Choroid plexus epithelial cell (primary cell): ENCODE measurements at regions not wholly inside any gene's neighbourhood (a gene's known extent, or its start where the extent isn't known, plus 50 kb on each side); places are given as distances from the start of the nearest gene placed in this dataset.

Experiments
- DNase-seq: peaks from one replicate; pipeline ENCODE4 v3.0.0-alpha.2; 2010; ENCODE audit warnings: low read depth
- H3K4me3 ChIP-seq: 2 replicates; pipeline ENCODE4 v1.5.1; 2011; ENCODE audit warnings: low read depth, mild to moderate bottlenecking, control low read depth, low read length, moderate library complexity
- TF ChIP-seq, protein P1 (sequence below): conservative IDR thresholded peaks from 2 replicates; pipeline ENCODE4 v1.5.1; 2011; ENCODE audit warnings: low read depth, mild to moderate bottlenecking, control low read depth, inconsistent platforms, low read length, moderate library complexity

DNA sequence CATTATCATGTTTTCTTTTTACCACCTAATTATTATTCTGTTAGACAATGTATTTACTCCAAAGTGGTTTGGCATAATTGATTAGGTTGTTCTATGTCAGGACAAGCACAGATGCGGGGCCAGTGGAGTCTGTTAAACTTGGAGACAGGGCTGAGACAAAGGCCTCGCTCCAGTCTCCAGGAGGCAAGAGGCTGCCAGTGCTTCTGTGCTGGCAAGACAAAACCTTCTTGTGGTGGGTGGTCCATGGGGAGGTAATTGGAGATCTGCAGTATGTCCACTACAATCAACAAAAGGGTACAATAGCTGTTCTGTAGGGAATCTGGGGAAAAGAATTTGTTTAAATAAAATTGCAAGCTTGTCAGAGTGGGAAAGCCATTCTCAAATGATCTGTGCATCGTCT, 677.2 kb upstream of the SLC35B3 start:
- TF ChIP-seq, protein P1, sequence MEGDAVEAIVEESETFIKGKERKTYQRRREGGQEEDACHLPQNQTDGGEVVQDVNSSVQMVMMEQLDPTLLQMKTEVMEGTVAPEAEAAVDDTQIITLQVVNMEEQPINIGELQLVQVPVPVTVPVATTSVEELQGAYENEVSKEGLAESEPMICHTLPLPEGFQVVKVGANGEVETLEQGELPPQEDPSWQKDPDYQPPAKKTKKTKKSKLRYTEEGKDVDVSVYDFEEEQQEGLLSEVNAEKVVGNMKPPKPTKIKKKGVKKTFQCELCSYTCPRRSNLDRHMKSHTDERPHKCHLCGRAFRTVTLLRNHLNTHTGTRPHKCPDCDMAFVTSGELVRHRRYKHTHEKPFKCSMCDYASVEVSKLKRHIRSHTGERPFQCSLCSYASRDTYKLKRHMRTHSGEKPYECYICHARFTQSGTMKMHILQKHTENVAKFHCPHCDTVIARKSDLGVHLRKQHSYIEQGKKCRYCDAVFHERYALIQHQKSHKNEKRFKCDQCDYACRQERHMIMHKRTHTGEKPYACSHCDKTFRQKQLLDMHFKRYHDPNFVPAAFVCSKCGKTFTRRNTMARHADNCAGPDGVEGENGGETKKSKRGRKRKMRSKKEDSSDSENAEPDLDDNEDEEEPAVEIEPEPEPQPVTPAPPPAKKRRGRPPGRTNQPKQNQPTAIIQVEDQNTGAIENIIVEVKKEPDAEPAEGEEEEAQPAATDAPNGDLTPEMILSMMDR: no peak
- H3K4me3 ChIP-seq: no peak overlapping the region
- no peak for DNase-seq

DNA sequence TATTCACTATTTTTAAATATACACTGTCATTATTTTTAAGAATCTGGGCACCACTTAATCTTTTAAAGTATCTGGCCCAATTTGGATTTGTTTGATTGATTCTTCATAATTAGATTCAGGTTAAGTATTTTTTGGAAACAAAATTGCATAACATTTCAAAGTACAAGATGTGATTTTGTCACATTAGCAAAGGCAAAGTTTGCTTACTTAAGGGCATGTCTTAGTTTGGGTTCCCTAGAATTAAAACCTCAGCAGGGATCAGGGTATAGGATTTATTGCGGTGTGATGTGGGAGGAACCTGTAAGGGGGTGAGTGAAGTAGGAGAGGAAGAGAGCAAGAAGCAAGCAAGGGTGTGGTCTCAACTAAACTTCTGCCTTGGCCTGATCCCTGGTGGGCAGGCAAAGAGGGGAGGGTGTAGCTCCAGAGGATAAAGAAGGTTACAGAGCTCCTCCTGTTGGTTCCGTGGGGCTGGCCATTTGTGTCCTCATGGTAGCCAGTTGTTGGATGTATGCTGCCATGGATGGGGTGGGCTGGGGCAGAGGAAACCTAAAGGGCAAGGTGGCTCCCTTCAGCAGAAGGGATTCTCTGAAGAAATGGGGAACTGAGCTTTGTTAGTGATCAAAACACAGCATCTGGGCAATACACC, 668.7 kb upstream of the SLC35B3 start:
- TF ChIP-seq, protein P1: no peak
- DNase-seq: no peak
- H3K4me3 ChIP-seq: no peak overlapping the region

DNA sequence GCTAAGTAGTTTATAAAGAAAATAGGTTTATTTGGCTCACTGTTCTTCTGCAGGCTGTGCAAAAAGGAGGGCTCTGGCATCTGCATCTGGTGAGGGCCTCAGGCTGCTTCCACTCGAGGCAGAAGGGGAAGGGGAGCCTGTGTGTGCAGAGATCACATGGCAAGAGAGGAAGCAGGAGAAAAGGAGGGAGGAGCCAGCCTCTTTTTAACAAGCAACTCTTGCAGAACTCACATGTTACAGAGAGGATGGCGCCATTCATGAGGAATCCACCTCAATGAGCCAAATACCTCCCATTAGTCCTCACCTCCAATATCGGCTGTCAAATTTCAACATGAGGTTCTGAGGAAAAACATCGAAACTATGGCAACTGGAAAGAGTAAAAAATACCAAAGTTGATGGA, 666.6 kb upstream of the SLC35B3 start:
- H3K4me3 ChIP-seq: no peak overlapping the region
- DNase-seq: no peak
- TF ChIP-seq, protein P1: no peak

- no peak for DNase-seq
- TF ChIP-seq, protein P1: no peak
- no peak overlapping the region for H3K4me3 ChIP-seq
Measured at GRCh38 chr6:9100869-9101580, 665.7 kb upstream of the SLC35B3 start.

GRCh38 chr6:9095729-9096128, 660.4 kb upstream of the SLC35B3 start:
- no peak for DNase-seq

DNA sequence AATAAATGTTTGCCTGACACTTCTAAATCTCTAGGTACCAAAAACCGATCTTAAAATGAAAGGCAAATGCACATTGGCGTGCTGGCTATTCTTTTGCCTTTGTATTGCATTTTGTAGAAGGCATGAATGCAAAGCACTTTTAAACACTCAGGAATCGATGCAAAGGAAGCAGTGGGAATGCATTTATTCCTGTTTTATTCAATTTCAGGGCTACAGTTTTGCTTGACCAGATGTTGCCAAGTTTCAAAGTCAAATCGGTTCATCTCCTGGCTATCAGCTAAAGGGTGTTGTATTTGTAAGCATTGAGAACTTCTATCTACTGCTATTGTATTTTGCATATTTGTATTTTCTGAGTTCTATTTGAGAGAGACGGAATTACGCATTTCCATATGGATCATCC, 659.8 kb upstream of the SLC35B3 start:
- TF ChIP-seq, protein P1: no peak
- no peak overlapping the region for H3K4me3 ChIP-seq
- no peak for DNase-seq

More at GRCh38 chr6:9095729-9096128, 660.4 kb upstream of the SLC35B3 start:
- no peak overlapping the region for H3K4me3 ChIP-seq
- TF ChIP-seq, protein P1: no peak

DNA sequence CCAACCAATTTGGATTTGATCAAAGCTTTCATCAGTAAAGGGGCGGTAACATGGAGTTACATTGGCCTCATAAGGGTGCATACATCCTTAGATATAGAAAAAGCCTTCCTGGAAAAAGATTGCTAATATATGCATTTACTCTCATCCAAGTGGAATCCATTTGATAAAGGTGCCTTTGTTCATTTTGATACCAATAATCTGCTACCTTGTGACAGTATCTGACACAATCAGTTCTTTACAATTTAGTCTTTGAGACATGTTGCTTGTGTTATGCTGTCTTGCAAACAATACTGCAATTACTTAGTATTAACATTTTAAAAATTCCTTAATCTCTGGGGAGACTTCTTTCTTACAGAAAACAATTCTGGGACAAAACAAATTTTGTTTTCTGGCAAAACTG, 654.4 kb upstream of the SLC35B3 start:
- no peak for DNase-seq
- H3K4me3 ChIP-seq: no peak overlapping the region
- TF ChIP-seq, protein P1: no peak
